ENCODE measurements at regions not wholly inside any gene's neighbourhood (a gene's known extent, or its start where the extent isn't known, plus 50 kb on each side); places are given as distances from the start of the nearest gene placed in this dataset.
"Not testable (repeated sequence)": the region's sequence is repeated elsewhere in the genome, so short reads cannot be mapped to it uniquely, and the experiment has no call there.

GRCh38 chr2:144650907-144651306 is 131.0 kb upstream of the ZEB2 start:
- no peak for DNase-seq (ENCODE audit: low spot score)

GRCh38 chr2:144648837-144649465 is 129.0 kb upstream of the ZEB2 start:
- DNase-seq (ENCODE audit: low spot score): no peak

GRCh38 chr2:144645083-144645778 is 125.3 kb upstream of the ZEB2 start:
- DNase-seq (ENCODE audit: low spot score): no peak

- DNase-seq (ENCODE audit: low spot score): no peak
These were observed 124.6 kb upstream of the ZEB2 start for GRCh38 chr2:144644549-144644948.

GRCh38 chr2:144643537-144644336 is 123.8 kb upstream of the ZEB2 start:
- no peak for DNase-seq (ENCODE audit: low spot score)

GRCh38 chr2:144642856-144643255 is 122.9 kb upstream of the ZEB2 start:
- DNase-seq (ENCODE audit: low spot score): no peak

GRCh38 chr2:144642131-144642530 is 122.2 kb upstream of the ZEB2 start:
- DNase-seq (ENCODE audit: low spot score): no peak

GRCh38 chr2:144638250-144638649 is 118.3 kb upstream of the ZEB2 start:
- not testable (repeated sequence) for DNase-seq (ENCODE audit: low spot score)

- DNase-seq (ENCODE audit: low spot score): not testable (repeated sequence)
These were observed 116.9 kb upstream of the ZEB2 start for GRCh38 chr2:144636860-144637259.

GRCh38 chr2:144632809-144633208 is 112.9 kb upstream of the ZEB2 start:
- no peak for DNase-seq (ENCODE audit: low spot score)

- DNase-seq (ENCODE audit: low spot score): no peak
These were observed 111.7 kb upstream of the ZEB2 start for GRCh38 chr2:144631636-144632035.

- DNase-seq (ENCODE audit: low spot score): no peak
These were observed 110.7 kb upstream of the ZEB2 start for GRCh38 chr2:144630459-144631215.

- no peak for DNase-seq (ENCODE audit: low spot score)
These were observed 110.0 kb upstream of the ZEB2 start for GRCh38 chr2:144629935-144630334.

- DNase-seq (ENCODE audit: low spot score): no peak
These were observed 108.6 kb upstream of the ZEB2 start for GRCh38 chr2:144628566-144628965.

- DNase-seq (ENCODE audit: low spot score): no peak
These were observed 105.7 kb upstream of the ZEB2 start for GRCh38 chr2:144625626-144626025.

- DNase-seq (ENCODE audit: low spot score): no peak
These were observed 105.3 kb upstream of the ZEB2 start for GRCh38 chr2:144625226-144625625.

GRCh38 chr2:144624451-144624850 is 104.5 kb upstream of the ZEB2 start:
- DNase-seq (ENCODE audit: low spot score): no peak

- DNase-seq (ENCODE audit: low spot score): not testable (repeated sequence)
These were observed 102.5 kb upstream of the ZEB2 start for GRCh38 chr2:144622373-144622772.

- no peak for DNase-seq (ENCODE audit: low spot score)
These were observed 101.3 kb upstream of the ZEB2 start for GRCh38 chr2:144621266-144621665.

- DNase-seq (ENCODE audit: low spot score): no peak
These were observed 99.8 kb upstream of the ZEB2 start for GRCh38 chr2:144619760-144620159.

- not testable (repeated sequence) for DNase-seq (ENCODE audit: low spot score)
These were observed 97.3 kb upstream of the ZEB2 start for GRCh38 chr2:144617171-144617570.

- DNase-seq (ENCODE audit: low spot score): no peak
These were observed 96.1 kb upstream of the ZEB2 start for GRCh38 chr2:144615866-144616565.

Data from SW480 (cell line).